HG02678 (cell line): ENCODE measurements at regions not wholly inside any gene's neighbourhood (a gene's known extent, or its start where the extent isn't known, plus 50 kb on each side); places are given as distances from the start of the nearest gene placed in this dataset.

ENCODE experiments used
- ATAC-seq: cut with Tn5 transposase; IDR thresholded peaks from one replicate; pipeline ENCODE4 v1.9.1; 2021; ENCODE audit warnings: mild to moderate bottlenecking, moderate library complexity; ENCODE audit not compliant: unreplicated experiment

GRCh38 chr1:60988891-60989290 lies 93.5 kb upstream of the NFIA start:
- no peak for ATAC-seq

GRCh38 chr1:60987904-60988303 lies 94.5 kb upstream of the NFIA start:
- ATAC-seq: no peak

- no peak for ATAC-seq
Observed at GRCh38 chr1:60984062-60984799, 98.1 kb upstream of the NFIA start.

- no peak for ATAC-seq
Observed at GRCh38 chr1:60983701-60984061, 98.7 kb upstream of the NFIA start.

GRCh38 chr1:60982539-60982938 lies 99.8 kb upstream of the NFIA start:
- no peak for ATAC-seq

GRCh38 chr1:60981357-60981756 lies 101.0 kb upstream of the NFIA start:
- no peak for ATAC-seq

GRCh38 chr1:60978421-60979357 lies 103.7 kb upstream of the NFIA start:
- ATAC-seq: peak; percentile 81

- no peak for ATAC-seq
Observed at GRCh38 chr1:60977661-60978060, 104.7 kb upstream of the NFIA start.

- ATAC-seq: no peak
Observed at GRCh38 chr1:60974524-60975372, 107.6 kb upstream of the NFIA start.

- ATAC-seq: no peak
Observed at GRCh38 chr1:60973668-60974067, 108.7 kb upstream of the NFIA start.

- no peak for ATAC-seq
Observed at GRCh38 chr1:60972841-60973364, 109.5 kb upstream of the NFIA start.

GRCh38 chr1:60971330-60971729 lies 111.0 kb upstream of the NFIA start:
- no peak for ATAC-seq

- ATAC-seq: no peak
Observed at GRCh38 chr1:60969971-60970509, 112.3 kb upstream of the NFIA start.

- ATAC-seq: no peak
Observed at GRCh38 chr1:60965280-60965854, 117.0 kb upstream of the NFIA start.

- ATAC-seq: no peak
Observed at GRCh38 chr1:60963167-60963940, 119.0 kb upstream of the NFIA start.

GRCh38 chr1:60960891-60961461 lies 121.4 kb upstream of the NFIA start:
- no peak for ATAC-seq

- no peak for ATAC-seq
Observed at GRCh38 chr1:60959701-60960100, 122.7 kb upstream of the NFIA start.

GRCh38 chr1:60958001-60958400 lies 124.4 kb upstream of the NFIA start:
- no peak for ATAC-seq

- ATAC-seq: no peak
Observed at GRCh38 chr1:60956520-60956919, 125.8 kb upstream of the NFIA start.
